ENCODE measurements at regions not wholly inside any gene's neighbourhood (a gene's known extent, or its start where the extent isn't known, plus 50 kb on each side); places are given as distances from the start of the nearest gene placed in this dataset.

DNA sequence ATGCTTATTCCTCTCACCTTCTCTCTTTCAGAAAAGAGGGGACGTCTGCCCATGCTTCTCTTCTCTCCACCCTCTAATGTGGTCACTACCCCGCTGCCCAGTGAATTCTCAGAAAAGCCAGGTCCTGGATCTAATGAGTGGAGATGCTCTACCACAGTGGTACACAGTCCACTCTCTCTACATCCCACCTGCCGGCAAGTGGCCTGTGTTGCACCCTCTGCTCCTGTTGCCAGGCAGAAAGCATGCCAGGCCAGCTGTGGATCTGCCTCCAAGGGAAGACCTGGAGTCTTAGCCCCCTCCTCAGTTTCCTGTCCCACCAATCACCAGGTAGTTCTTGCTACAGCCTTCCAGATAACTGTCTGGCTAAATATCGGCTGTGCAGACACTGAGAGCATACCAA lies 71.2 kb upstream of the SPDL1 start:
- DNase-seq (ENCODE audit: low read depth): no peak
- TF ChIP-seq, protein P1, sequence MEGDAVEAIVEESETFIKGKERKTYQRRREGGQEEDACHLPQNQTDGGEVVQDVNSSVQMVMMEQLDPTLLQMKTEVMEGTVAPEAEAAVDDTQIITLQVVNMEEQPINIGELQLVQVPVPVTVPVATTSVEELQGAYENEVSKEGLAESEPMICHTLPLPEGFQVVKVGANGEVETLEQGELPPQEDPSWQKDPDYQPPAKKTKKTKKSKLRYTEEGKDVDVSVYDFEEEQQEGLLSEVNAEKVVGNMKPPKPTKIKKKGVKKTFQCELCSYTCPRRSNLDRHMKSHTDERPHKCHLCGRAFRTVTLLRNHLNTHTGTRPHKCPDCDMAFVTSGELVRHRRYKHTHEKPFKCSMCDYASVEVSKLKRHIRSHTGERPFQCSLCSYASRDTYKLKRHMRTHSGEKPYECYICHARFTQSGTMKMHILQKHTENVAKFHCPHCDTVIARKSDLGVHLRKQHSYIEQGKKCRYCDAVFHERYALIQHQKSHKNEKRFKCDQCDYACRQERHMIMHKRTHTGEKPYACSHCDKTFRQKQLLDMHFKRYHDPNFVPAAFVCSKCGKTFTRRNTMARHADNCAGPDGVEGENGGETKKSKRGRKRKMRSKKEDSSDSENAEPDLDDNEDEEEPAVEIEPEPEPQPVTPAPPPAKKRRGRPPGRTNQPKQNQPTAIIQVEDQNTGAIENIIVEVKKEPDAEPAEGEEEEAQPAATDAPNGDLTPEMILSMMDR (IDR thresholded peaks at IDR 0.05; ENCODE audit: control insufficient read depth, extremely low read depth, insufficient read depth): no peak

GRCh38 chr5:169511708-169512107 lies 71.9 kb upstream of the SPDL1 start:
- no peak for DNase-seq (ENCODE audit: low read depth)
- no peak overlapping the region for H3K4me3 ChIP-seq (ENCODE audit: low read depth, low read length)
- TF ChIP-seq, protein P1 (IDR thresholded peaks at IDR 0.05; ENCODE audit: control insufficient read depth, extremely low read depth, insufficient read depth): no peak

More for the DNA sequence above, 71.2 kb upstream of the SPDL1 start:
- H3K4me3 ChIP-seq (ENCODE audit: low read depth, low read length): no peak overlapping the region

GRCh38 chr5:169507051-169507450 lies 76.5 kb upstream of the SPDL1 start:
- DNase-seq (ENCODE audit: low read depth): no peak
- TF ChIP-seq, protein P1 (IDR thresholded peaks at IDR 0.05; ENCODE audit: control insufficient read depth, extremely low read depth, insufficient read depth): no peak
- H3K4me3 ChIP-seq (ENCODE audit: low read depth, low read length): no peak overlapping the region

GRCh38 chr5:169503886-169504285 lies 79.7 kb upstream of the SPDL1 start:
- DNase-seq (ENCODE audit: low read depth): no peak
- TF ChIP-seq, protein P1 (IDR thresholded peaks at IDR 0.05; ENCODE audit: control insufficient read depth, extremely low read depth, insufficient read depth): no peak
- no peak overlapping the region for H3K4me3 ChIP-seq (ENCODE audit: low read depth, low read length)

GRCh38 chr5:169499990-169500505 lies 83.5 kb upstream of the SPDL1 start:
- TF ChIP-seq, protein P1 (IDR thresholded peaks at IDR 0.05; ENCODE audit: control insufficient read depth, extremely low read depth, insufficient read depth): no peak

GRCh38 chr5:169496878-169497277 lies 86.7 kb upstream of the SPDL1 start:
- DNase-seq (ENCODE audit: low read depth): no peak
- H3K4me3 ChIP-seq (ENCODE audit: low read depth, low read length): no peak overlapping the region
- TF ChIP-seq, protein P1 (IDR thresholded peaks at IDR 0.05; ENCODE audit: control insufficient read depth, extremely low read depth, insufficient read depth): no peak

More at GRCh38 chr5:169499990-169500505, 83.5 kb upstream of the SPDL1 start:
- no peak for DNase-seq (ENCODE audit: low read depth)
- no peak overlapping the region for H3K4me3 ChIP-seq (ENCODE audit: low read depth, low read length)

DNA sequence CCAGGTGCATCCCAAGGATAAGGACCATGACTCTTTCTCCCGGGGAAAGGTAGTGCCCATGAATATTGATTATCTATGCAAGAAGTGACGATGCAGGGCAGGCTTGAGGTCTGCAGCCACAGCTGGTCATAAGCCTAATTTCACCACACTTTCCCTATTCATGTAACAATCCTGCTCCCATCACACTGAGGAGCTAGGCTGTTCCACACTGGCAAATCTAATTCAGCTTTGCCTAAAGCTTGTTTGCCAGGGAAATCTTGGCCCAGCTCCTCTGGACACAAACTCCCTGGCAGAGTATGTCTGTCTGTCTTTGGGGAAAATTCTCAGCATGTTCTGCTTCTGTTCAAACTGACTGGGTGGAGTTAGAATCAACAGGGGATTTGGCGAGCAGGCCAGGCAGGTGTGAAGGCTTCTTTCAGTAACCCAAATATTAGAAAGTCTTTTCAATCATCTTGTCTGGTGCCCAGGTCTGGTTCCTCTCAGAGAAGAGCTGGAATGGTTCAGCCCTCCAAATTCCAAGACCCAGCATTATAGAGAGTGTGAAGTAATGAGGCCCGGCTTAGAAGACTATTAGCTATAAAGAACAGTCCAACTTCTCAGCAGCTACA lies 88.5 kb upstream of the SPDL1 start:
- TF ChIP-seq, protein P1 (IDR thresholded peaks at IDR 0.05; ENCODE audit: control insufficient read depth, extremely low read depth, insufficient read depth): no peak
- H3K4me3 ChIP-seq (ENCODE audit: low read depth, low read length): no peak overlapping the region
- no peak for DNase-seq (ENCODE audit: low read depth)

Measured in LNCaP clone FGC (cell line).